ENCODE measurements at regions not wholly inside any gene's neighbourhood (a gene's known extent, or its start where the extent isn't known, plus 50 kb on each side); places are given as distances from the start of the nearest gene placed in this dataset.

- Histone ChIP-seq H2AFZ (ENCODE audit: insufficient read depth, low read length, poor library complexity) (no peak overlapping the region), H3K4me1 (ENCODE audit: control insufficient read depth in 1 of 2, insufficient read depth in 2 of 2, low read length in 2 of 2) (no peaks in the 10 kb centered on the region), H3K18ac (ENCODE audit: low read length) (no peak overlapping the region), H3K23ac (ENCODE audit: low read length) (no peak overlapping the region), H3K4ac (ENCODE audit: low read depth, low read length) (no peak overlapping the region), H3K79me2 (ENCODE audit: control insufficient read depth, insufficient read depth, low read length, poor library complexity) (no peaks in the 10 kb centered on the region), H3K27ac (ENCODE audit: low read depth, low read length) (no peak overlapping the region), H4K12ac (ENCODE audit: low read depth, low read length) (no peak overlapping the region), H3K4me3 (ENCODE audit: low read depth, low read length) (no peak overlapping the region), H3K79me1 (ENCODE audit: low read length) (no peaks in the 10 kb centered on the region), H3K27me3 (ENCODE audit: insufficient read depth, low read length) (no peaks in the 10 kb centered on the region), H3K14ac (ENCODE audit: low read length) (no peak overlapping the region), H4K91ac (ENCODE audit: low read depth, low read length) (no peak overlapping the region), H4K8ac (ENCODE audit: low read depth, low read length) (no peak overlapping the region), H3K9ac (ENCODE audit: low read length) (no peak overlapping the region), H2BK120ac (ENCODE audit: insufficient read depth, low read length, poor library complexity) (no peak overlapping the region), H3K4me2 (ENCODE audit: low read length) (no peak overlapping the region), H3K9me3 (ENCODE audit: insufficient read depth, low read depth, low read length) (no peaks in the 10 kb centered on the region), H3K36me3 (ENCODE audit: control insufficient read depth in 1 of 2, insufficient read depth in 2 of 2, low read length in 2 of 2) (no peaks in the 10 kb centered on the region), H2AK5ac (ENCODE audit: low read length) (no peak overlapping the region), H2BK12ac (ENCODE audit: low read length) (no peak overlapping the region), H2BK5ac (ENCODE audit: low read depth, low read length, poor library complexity) (no peak overlapping the region)
- no CpG with 5 or more reads among the region's 13 CpGs for WGBS (ENCODE audit: extremely low coverage, insufficient coverage, insufficient read length)
- DNase-seq: no peak
These were observed 56.7 kb upstream of the CHST1 start for GRCh38 chr11:45722144-45722543.

- no peak overlapping the region for H4K12ac ChIP-seq (ENCODE audit: low read depth, low read length)
- no peak overlapping the region for H3K14ac ChIP-seq (ENCODE audit: low read length)
- H3K27me3 ChIP-seq (ENCODE audit: insufficient read depth, low read length): no peaks in the 10 kb centered on the region
These were observed 52.1 kb upstream of the CHST1 start for GRCh38 chr11:45717526-45717925.

GRCh38 chr11:45715418-45715817, 50.0 kb upstream of the CHST1 start:
- H4K12ac ChIP-seq (ENCODE audit: low read depth, low read length): no peak overlapping the region
- H3K79me1 ChIP-seq (ENCODE audit: low read length): no peaks in the 10 kb centered on the region
- H3K27ac ChIP-seq (ENCODE audit: low read depth, low read length): no peak overlapping the region
- H3K18ac ChIP-seq (ENCODE audit: low read length): no peak overlapping the region
- no peaks in the 10 kb centered on the region for H3K4me1 ChIP-seq (ENCODE audit: control insufficient read depth in 1 of 2, insufficient read depth in 2 of 2, low read length in 2 of 2)
- no peaks in the 10 kb centered on the region for H3K9me3 ChIP-seq (ENCODE audit: insufficient read depth, low read depth, low read length)
- H3K79me2 ChIP-seq (ENCODE audit: control insufficient read depth, insufficient read depth, low read length, poor library complexity): no peaks in the 10 kb centered on the region
- no peak for DNase-seq
- H3K4me2 ChIP-seq (ENCODE audit: low read length): no peak overlapping the region
- H2AK5ac ChIP-seq (ENCODE audit: low read length): no peak overlapping the region
- no peak overlapping the region for H2BK120ac ChIP-seq (ENCODE audit: insufficient read depth, low read length, poor library complexity)
- H3K4me3 ChIP-seq (ENCODE audit: low read depth, low read length): no peak overlapping the region
- H3K36me3 ChIP-seq (ENCODE audit: control insufficient read depth in 1 of 2, insufficient read depth in 2 of 2, low read length in 2 of 2): no peaks in the 10 kb centered on the region
- no peak overlapping the region for H2BK12ac ChIP-seq (ENCODE audit: low read length)
- no peak overlapping the region for H3K9ac ChIP-seq (ENCODE audit: low read length)
- no peak overlapping the region for H2AFZ ChIP-seq (ENCODE audit: insufficient read depth, low read length, poor library complexity)
- H3K23ac ChIP-seq (ENCODE audit: low read length): no peak overlapping the region
- H2BK5ac ChIP-seq (ENCODE audit: low read depth, low read length, poor library complexity): no peak overlapping the region
- H4K91ac ChIP-seq (ENCODE audit: low read depth, low read length): no peak overlapping the region
- no peaks in the 10 kb centered on the region for H3K27me3 ChIP-seq (ENCODE audit: insufficient read depth, low read length)
- no peak overlapping the region for H3K4ac ChIP-seq (ENCODE audit: low read depth, low read length)
- no CpG with 5 or more reads among the region's 2 CpGs for WGBS (ENCODE audit: extremely low coverage, insufficient coverage, insufficient read length)
- H4K8ac ChIP-seq (ENCODE audit: low read depth, low read length): no peak overlapping the region
- no peak overlapping the region for H3K14ac ChIP-seq (ENCODE audit: low read length)

More at GRCh38 chr11:45717526-45717925, 52.1 kb upstream of the CHST1 start:
- H3K4ac ChIP-seq (ENCODE audit: low read depth, low read length): no peak overlapping the region
- no peak for DNase-seq
- no peak overlapping the region for H3K4me2 ChIP-seq (ENCODE audit: low read length)
- no CpG with 5 or more reads among the region's 8 CpGs for WGBS (ENCODE audit: extremely low coverage, insufficient coverage, insufficient read length)
- H3K36me3 ChIP-seq (ENCODE audit: control insufficient read depth in 1 of 2, insufficient read depth in 2 of 2, low read length in 2 of 2): no peaks in the 10 kb centered on the region
- H3K27ac ChIP-seq (ENCODE audit: low read depth, low read length): no peak overlapping the region
- no peak overlapping the region for H2BK12ac ChIP-seq (ENCODE audit: low read length)
- H3K23ac ChIP-seq (ENCODE audit: low read length): no peak overlapping the region
- no peak overlapping the region for H3K18ac ChIP-seq (ENCODE audit: low read length)
- H3K9ac ChIP-seq (ENCODE audit: low read length): no peak overlapping the region
- no peak overlapping the region for H2BK5ac ChIP-seq (ENCODE audit: low read depth, low read length, poor library complexity)
- no peaks in the 10 kb centered on the region for H3K4me1 ChIP-seq (ENCODE audit: control insufficient read depth in 1 of 2, insufficient read depth in 2 of 2, low read length in 2 of 2)
- no peaks in the 10 kb centered on the region for H3K79me1 ChIP-seq (ENCODE audit: low read length)
- H2AK5ac ChIP-seq (ENCODE audit: low read length): no peak overlapping the region
- no peak overlapping the region for H3K4me3 ChIP-seq (ENCODE audit: low read depth, low read length)
- H3K79me2 ChIP-seq (ENCODE audit: control insufficient read depth, insufficient read depth, low read length, poor library complexity): no peaks in the 10 kb centered on the region
- no peak overlapping the region for H4K91ac ChIP-seq (ENCODE audit: low read depth, low read length)
- H2AFZ ChIP-seq (ENCODE audit: insufficient read depth, low read length, poor library complexity): no peak overlapping the region
- H2BK120ac ChIP-seq (ENCODE audit: insufficient read depth, low read length, poor library complexity): no peak overlapping the region
- no peaks in the 10 kb centered on the region for H3K9me3 ChIP-seq (ENCODE audit: insufficient read depth, low read depth, low read length)
- no peak overlapping the region for H4K8ac ChIP-seq (ENCODE audit: low read depth, low read length)

Measured in trophoblast cell (in vitro differentiated cells and primary cell).